KBM-7 (cell line): ENCODE measurements at regions not wholly inside any gene's neighbourhood (a gene's known extent, or its start where the extent isn't known, plus 50 kb on each side); places are given as distances from the start of the nearest gene placed in this dataset.
"Not testable (repeated sequence)": the region's sequence is repeated elsewhere in the genome, so short reads cannot be mapped to it uniquely, and the experiment has no call there.

Source experiments
- DNase-seq: peaks from one replicate; pipeline ENCODE4 v3.0.0-alpha.2; 2015
- in situ Hi-C: fragments of 300-500 bp; cut with MboI; formaldehyde crosslinking; loops from 2 replicates; pipeline ENCODE4 v1.14.3; 2020; ENCODE audit warnings: low sequenced_read_pairs, low pct_unique_long_range_greater_than_20kb, mixed read lengths

DNA sequence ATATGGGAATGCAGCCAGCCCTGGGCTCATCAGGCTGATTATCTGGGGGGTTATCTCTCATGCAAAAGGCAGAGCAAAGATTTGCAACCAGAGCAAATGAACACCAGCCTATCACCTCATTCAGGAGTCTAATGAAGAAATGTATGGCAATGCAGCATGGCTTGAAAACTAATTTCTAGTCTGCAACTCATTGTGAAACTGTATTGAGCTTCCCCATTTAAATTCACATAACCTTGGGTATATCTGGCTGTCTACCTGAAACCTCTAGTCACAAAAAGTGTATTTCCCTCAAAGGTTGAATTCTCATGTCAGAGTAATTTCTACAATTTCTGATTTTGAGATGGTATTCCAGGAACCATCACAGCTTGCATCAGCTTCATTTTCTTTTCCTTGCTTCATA, 240.0 kb downstream of the SDHAF3 start:
- no peak for DNase-seq
- in situ Hi-C loops = no loop called here

GRCh38 chr7:97372882-97373281, 255.4 kb downstream of the SDHAF3 start:
- DNase-seq = no peak
- in situ Hi-C loops = no loop called here

GRCh38 chr7:97373736-97374135, 256.2 kb downstream of the SDHAF3 start:
- in situ Hi-C loops = no loop called here
- DNase-seq = no peak

DNA sequence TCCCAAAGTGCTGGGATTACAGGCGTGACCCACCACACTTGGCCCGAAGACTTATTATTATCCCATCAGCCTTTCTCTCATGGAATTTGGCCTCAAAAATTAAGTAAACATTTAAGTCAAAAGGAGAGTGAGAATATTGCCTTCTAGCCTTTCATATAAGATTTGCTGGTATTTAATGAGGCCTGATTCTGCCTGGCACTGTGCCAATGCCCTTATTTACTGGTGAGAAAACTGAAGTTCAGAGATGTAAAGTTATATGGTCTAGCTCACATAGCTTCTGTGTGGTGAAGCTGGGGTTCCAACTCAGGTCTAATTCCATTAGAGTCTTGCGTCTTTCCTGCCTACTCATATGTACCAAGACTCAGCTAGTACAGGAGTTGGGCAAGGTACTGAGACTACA, 260.2 kb downstream of the SDHAF3 start:
- in situ Hi-C loops = no loop called here
- DNase-seq = no peak

DNA sequence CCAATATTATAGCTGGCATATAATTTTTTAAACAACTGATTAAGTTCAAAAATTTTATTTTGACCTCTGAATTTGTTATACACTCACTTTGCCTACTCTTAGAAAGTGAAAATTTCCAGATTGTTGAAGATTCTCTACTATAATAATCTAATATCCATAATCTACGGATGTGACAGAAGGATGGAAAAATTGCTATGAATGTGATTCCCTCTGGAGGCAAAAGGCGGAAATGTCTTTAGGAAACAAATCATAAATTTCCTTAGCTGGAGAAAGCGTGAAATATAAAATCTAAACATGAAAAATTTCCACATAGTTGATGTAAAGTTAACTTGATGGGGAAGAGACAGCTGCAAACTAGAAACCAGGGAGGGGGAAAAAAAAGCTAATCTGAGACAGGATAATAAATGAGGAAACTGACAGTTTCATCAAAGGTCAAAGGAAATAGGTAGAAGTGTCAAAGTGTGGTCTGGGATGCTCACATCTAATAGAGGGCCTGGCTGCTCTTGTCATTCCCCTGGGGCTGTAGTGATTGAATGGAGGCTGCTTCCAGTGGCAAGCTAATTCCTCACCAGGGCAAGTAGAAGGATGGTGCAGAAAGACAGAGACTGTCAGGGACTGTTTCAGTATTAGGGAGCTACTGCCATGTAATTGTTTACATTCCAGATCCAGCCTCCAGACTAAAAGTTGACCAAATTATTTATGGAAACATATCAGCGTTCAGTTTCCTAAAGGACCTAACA, 264.5 kb downstream of the SDHAF3 start:
- no peak for DNase-seq
- in situ Hi-C loops = no loop called here

GRCh38 chr7:97390052-97390451, 272.6 kb downstream of the SDHAF3 start:
- DNase-seq = no peak
- in situ Hi-C loops = no loop called here

GRCh38 chr7:97390915-97391593, 273.6 kb downstream of the SDHAF3 start:
- no peak for DNase-seq
- in situ Hi-C loops = no loop called here

DNA sequence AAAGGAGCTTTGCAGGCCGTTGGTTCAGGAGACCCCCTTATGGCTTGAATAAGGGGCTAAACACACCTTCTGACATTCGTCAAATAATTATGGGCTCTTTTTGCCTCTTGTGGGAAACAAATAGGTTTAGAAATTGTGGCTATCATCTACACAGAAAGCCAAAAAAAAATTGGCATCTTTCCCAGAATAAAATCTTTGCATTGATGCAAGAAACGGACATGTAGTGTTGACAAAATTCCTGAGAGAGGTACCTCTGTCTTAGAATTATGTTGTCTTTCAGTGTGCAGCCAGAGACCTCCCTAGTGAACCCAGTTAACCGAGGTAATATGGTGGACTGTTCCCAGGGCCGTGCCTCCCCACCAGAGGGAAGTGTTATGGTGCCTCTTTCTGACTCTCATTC, 283.9 kb downstream of the SDHAF3 start:
- no peak for DNase-seq
- in situ Hi-C loops = no loop called here

DNA sequence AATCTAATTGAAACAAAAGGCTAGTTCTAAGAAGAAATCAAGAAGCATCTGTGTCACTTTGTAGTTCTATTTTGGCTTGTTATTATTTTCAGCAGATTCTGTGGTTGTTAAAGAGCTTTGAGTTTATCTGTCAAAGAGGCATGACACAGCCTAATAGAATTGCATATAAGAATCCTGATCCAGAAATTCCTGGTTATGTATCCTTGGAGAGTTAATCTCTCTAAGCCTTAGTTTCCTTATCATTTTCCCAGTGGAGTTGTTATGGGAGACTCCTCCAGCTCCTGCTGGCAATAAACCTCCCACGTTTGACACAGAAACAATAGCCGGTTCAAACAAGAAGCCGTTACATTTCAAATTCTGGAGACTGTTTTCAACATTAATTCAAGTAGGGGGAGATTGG, 288.3 kb downstream of the SDHAF3 start:
- no peak for DNase-seq
- in situ Hi-C loops = no loop called here

DNA sequence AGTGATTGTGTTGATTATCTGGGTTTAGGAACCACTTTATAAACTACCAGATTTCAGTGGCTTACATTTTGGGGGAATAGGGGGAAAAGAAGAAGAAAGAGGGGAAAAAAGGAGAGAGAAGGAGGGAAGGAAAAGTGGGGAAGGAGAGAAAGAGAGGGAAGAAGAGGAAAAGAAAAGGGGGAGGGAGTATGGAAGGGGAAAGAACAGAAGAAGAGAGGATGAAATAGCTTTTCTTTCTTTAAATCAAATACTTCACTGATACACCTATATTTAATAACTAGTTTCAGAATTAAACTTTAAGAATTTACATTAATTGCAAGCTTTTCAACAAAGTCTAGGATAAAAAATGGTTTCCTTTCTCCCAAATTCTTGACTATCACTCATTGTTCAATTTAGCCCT, 289.6 kb downstream of the SDHAF3 start:
- DNase-seq = no peak
- in situ Hi-C loops = no loop called here

GRCh38 chr7:97409346-97409745, 291.8 kb downstream of the SDHAF3 start:
- no peak for DNase-seq
- in situ Hi-C loops = no loop called here

DNA sequence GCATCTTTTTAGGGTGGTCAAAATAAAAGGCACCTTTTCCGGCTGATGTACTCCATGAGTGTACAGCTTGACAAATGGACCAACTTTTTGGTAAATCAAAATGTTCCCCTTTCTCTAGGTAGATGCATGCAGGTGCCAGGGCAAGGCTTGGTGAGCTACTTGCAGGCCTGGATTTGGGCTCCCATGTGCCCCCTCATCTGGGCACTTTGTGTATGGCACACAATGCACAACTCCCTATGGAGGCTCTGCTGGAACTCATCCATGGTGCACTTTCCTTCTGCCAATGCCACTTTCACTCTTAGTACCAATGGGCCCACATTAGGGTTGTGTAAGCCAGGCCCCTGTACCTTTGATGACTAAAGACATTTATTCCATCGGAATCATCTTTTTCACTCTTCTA, 300.8 kb downstream of the SDHAF3 start:
- in situ Hi-C loops = no loop called here
- DNase-seq = peak; percentile 5

DNA sequence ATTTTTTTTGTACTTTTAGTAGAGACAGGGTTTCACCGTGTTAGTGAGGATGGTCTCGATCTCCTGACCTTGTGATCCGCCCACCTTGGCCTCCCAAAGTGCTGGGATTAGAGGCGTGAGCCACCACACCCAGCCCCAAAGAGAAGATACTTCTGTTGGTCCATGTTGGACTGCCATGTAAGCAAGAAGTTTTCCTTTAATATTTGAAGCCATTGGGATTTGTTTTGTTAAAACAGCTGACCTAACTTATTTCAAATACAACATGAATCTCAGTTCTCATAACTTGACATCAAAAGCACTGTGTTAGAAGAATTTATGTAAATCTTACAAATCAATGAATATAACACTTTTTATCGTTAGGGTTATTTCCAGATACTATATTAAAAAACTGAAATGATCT, 302.4 kb downstream of the SDHAF3 start:
- in situ Hi-C loops = no loop called here

DNA sequence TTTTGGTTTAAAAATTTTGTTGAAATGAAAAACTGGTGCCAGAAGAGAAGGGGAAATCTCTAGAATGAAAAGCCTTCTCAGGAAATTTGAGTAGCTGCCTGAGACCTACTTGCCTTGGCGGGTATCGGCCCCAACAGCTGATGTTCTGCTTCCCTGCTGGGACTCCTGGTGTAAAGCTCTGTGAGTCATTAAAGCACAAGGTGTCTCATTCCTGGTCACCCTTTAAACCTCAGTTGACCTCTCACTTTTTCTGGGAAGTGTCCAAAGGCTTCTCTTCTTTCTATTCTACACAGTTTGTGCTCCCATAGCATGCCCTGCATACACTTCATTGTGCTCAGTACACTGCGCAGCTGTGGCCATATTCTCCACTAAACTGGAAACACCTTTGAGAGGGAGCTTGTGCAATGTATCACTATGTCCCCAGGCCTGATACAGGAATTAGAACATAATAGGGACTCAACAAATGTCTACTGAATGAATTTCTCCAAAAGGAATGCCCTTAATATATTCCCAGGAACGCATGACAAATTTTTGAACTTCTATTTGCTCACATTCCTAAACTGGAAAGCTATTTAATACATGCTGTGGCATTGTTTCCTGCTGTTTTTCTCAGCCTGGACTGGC, 303.9 kb downstream of the SDHAF3 start:
- in situ Hi-C loops = no loop called here
- DNase-seq = no peak

More for the DNA sequence above, 302.4 kb downstream of the SDHAF3 start:
- DNase-seq = no peak

GRCh38 chr7:97422046-97422445, 304.5 kb downstream of the SDHAF3 start:
- in situ Hi-C loops = no loop called here
- DNase-seq = no peak

DNA sequence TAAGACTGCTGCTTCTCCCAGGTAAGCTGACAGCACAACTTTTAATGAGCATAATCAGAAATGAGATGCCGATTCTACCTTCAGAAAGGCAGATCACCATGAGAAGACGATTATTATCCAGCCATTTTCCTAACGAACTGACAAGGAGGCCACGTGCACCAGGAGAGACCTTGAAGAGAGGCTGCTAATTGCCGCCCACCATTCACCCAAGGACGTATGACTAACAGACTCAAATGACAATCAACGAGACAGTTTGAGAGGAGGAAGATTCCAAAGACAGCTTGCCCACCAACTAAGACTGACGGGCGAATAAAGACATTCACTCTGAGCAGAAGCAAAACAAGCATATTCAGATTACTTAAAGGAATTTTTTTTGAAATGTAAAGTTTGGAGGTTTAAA, 301.9 kb upstream of the TAC1 start:
- in situ Hi-C loops = no loop called here

GRCh38 chr7:97439637-97440214, 292.2 kb upstream of the TAC1 start:
- peak; percentile 7 for DNase-seq
- in situ Hi-C loops = no loop called here

More for the DNA sequence above, 301.9 kb upstream of the TAC1 start:
- DNase-seq = no peak

DNA sequence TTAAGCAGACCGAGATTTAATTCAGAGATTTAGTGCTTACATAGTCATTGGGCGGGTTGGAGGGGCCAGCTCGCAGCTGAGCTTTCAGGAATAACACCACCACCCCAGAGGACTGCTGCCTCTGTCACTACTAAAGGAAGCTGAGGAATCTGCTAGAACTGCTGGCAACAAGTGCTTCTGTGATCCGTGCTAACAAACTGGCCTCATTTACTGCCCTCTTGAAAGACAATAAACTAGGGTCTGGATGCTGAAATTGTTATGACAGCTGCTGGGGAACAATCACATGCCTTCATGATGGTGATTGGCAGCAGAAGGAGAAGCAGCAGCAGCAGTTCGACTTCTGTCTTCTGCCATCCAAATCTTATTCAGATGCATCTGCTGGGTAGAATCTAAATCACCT, 285.5 kb upstream of the TAC1 start:
- DNase-seq = no peak
- in situ Hi-C loops = no loop called here

- in situ Hi-C loops = not testable (repeated sequence)
Measured at GRCh38 chr7:97449448-97449847, 282.4 kb upstream of the TAC1 start.

GRCh38 chr7:97450516-97450915, 281.4 kb upstream of the TAC1 start:
- in situ Hi-C loops = no loop called here
- no peak for DNase-seq

More at GRCh38 chr7:97449448-97449847, 282.4 kb upstream of the TAC1 start:
- DNase-seq = not testable (repeated sequence)
